ENCODE measurements at regions not wholly inside any gene's neighbourhood (a gene's known extent, or its start where the extent isn't known, plus 50 kb on each side); places are given as distances from the start of the nearest gene placed in this dataset.

GRCh38 chr10:44064317-44064716 is 320.6 kb downstream of the CXCL12 start:
- no peak overlapping the region for H3K4me3 ChIP-seq (ENCODE audit: low read depth, low read length)
- TF ChIP-seq CTCF (IDR thresholded peaks at IDR 0.05; ENCODE audit: insufficient read depth, low read depth, low read length, missing control alignments) = no peak
- DNase-seq (ENCODE audit: low read depth) = no peak

- no peak for TF ChIP-seq CTCF (IDR thresholded peaks at IDR 0.05; ENCODE audit: insufficient read depth, low read depth, low read length, missing control alignments)
Measured at GRCh38 chr10:44063686-44064085, 321.2 kb downstream of the CXCL12 start.

GRCh38 chr10:44060719-44061118 is 324.2 kb downstream of the CXCL12 start:
- H3K4me3 ChIP-seq (ENCODE audit: low read depth, low read length) = no peak overlapping the region
- DNase-seq (ENCODE audit: low read depth) = no peak
- TF ChIP-seq CTCF (IDR thresholded peaks at IDR 0.05; ENCODE audit: insufficient read depth, low read depth, low read length, missing control alignments) = no peak

More at GRCh38 chr10:44063686-44064085, 321.2 kb downstream of the CXCL12 start:
- H3K4me3 ChIP-seq (ENCODE audit: low read depth, low read length) = no peak overlapping the region
- DNase-seq (ENCODE audit: low read depth) = no peak

- no peak for DNase-seq (ENCODE audit: low read depth)
- no peak for TF ChIP-seq CTCF (IDR thresholded peaks at IDR 0.05; ENCODE audit: insufficient read depth, low read depth, low read length, missing control alignments)
- H3K4me3 ChIP-seq (ENCODE audit: low read depth, low read length) = no peak overlapping the region
Measured at GRCh38 chr10:44060221-44060620, 324.7 kb downstream of the CXCL12 start.

GRCh38 chr10:44058259-44058658 is 326.6 kb downstream of the CXCL12 start:
- no peak for DNase-seq (ENCODE audit: low read depth)
- TF ChIP-seq CTCF (IDR thresholded peaks at IDR 0.05; ENCODE audit: insufficient read depth, low read depth, low read length, missing control alignments) = no peak
- H3K4me3 ChIP-seq (ENCODE audit: low read depth, low read length) = no peak overlapping the region

- no peak overlapping the region for H3K4me3 ChIP-seq (ENCODE audit: low read depth, low read length)
- TF ChIP-seq CTCF (IDR thresholded peaks at IDR 0.05; ENCODE audit: insufficient read depth, low read depth, low read length, missing control alignments) = no peak
- no peak for DNase-seq (ENCODE audit: low read depth)
Measured at GRCh38 chr10:44056967-44057805, 327.7 kb downstream of the CXCL12 start.

GRCh38 chr10:44056206-44056605 is 328.7 kb downstream of the CXCL12 start:
- no peak for DNase-seq (ENCODE audit: low read depth)
- H3K4me3 ChIP-seq (ENCODE audit: low read depth, low read length) = no peak overlapping the region
- TF ChIP-seq CTCF (IDR thresholded peaks at IDR 0.05; ENCODE audit: insufficient read depth, low read depth, low read length, missing control alignments) = no peak

Measured in GM12865 (cell line).